Smooth muscle cell (in vitro differentiated cells): ENCODE measurements at regions not wholly inside any gene's neighbourhood (a gene's known extent, or its start where the extent isn't known, plus 50 kb on each side); places are given as distances from the start of the nearest gene placed in this dataset.

ENCODE experiments used
- DNase-seq: peaks from one replicate; lab custom pipeline; 2025; ENCODE audit not compliant: unreplicated experiment; lab: John Stamatoyannopoulos, UW
- H2AFZ ChIP-seq: fragments of 200-600 bp; sonication (generic); 2 replicates; pipeline ENCODE4 v1.6.0; 2016; ENCODE audit warnings: antibody characterized with exemption, low read depth, mild to moderate bottlenecking
- H3F3A ChIP-seq: fragments of 200-600 bp; sonication (generic); 2 replicates; pipeline ENCODE4 v1.6.0; 2017; ENCODE audit warnings: antibody characterized with exemption, low read depth
- H3K27ac ChIP-seq: fragments of 200-600 bp; sonication (generic); 2 replicates; pipeline ENCODE4 v1.5.1; 2016; ENCODE audit warnings: low read depth, mild to moderate bottlenecking
- H3K27me3 ChIP-seq: fragments of 200-600 bp; sonication (generic); 2 replicates; pipeline ENCODE4 v1.6.1; 2016; ENCODE audit warnings: low read depth, mild to moderate bottlenecking
- H3K36me3 ChIP-seq: fragments of 200-600 bp; sonication (generic); 2 replicates; pipeline ENCODE4 v1.5.1; 2016; ENCODE audit warnings: low read depth
- H3K4me1 ChIP-seq: fragments of 200-600 bp; sonication (generic); 2 replicates; pipeline ENCODE4 v1.5.1; 2016; ENCODE audit warnings: low read depth
- H3K4me2 ChIP-seq: fragments of 200-600 bp; sonication (generic); 2 replicates; pipeline ENCODE4 v1.6.0; 2016; ENCODE audit warnings: mild to moderate bottlenecking
- H3K4me3 ChIP-seq: fragments of 200-600 bp; sonication (generic); 2 replicates; pipeline ENCODE4 v1.5.1; 2016; ENCODE audit warnings: mild to moderate bottlenecking
- H3K79me2 ChIP-seq: fragments of 200-600 bp; sonication (generic); 2 replicates; pipeline ENCODE4 v1.6.0; 2016; ENCODE audit warnings: low read depth, mild to moderate bottlenecking
- H3K9ac ChIP-seq: fragments of 200-600 bp; sonication (generic); 2 replicates; pipeline ENCODE4 v1.6.0; 2016; ENCODE audit warnings: low read depth
- H3K9me3 ChIP-seq: fragments of 200-600 bp; sonication (generic); replicated peaks from 2 replicates; pipeline ENCODE4 v1.5.1; 2016; ENCODE audit warnings: low read depth
- H4K20me1 ChIP-seq: fragments of 200-600 bp; sonication (generic); 2 replicates; pipeline ENCODE4 v1.6.0; 2016; ENCODE audit warnings: low read depth
- WGBS: methylation state at CpG from one replicate; pipeline ENCODE4 v1.1.7; 2016; ENCODE audit warnings: low lambda C conversion rate; 5-methylcytosine and 5-hydroxymethylcytosine counted together
- TF ChIP-seq, protein P1 (sequence below): fragments of 200-600 bp; sonication (generic); IDR thresholded peaks from 2 replicates; pipeline ENCODE4 v1.5.1; 2017; ENCODE audit warnings: borderline replicate concordance, mild to moderate bottlenecking, antibody characterized with exemption; ENCODE audit not compliant: insufficient read depth, poor library complexity, severe bottlenecking

- Histone ChIP-seq H3K27me3 (no peaks in the 10 kb centered on the region), H3K9me3 (no peaks in the 10 kb centered on the region), H3K4me2 (peak overlapping the region; percentile 54), H4K20me1 (no peaks in the 10 kb centered on the region), H3K4me3 (no peak overlapping the region), H3K79me2 (no peaks in the 10 kb centered on the region), H3K9ac (no peak overlapping the region), H3K36me3 (no peaks in the 10 kb centered on the region), H3K27ac (peak overlapping the region; percentile 52), H3F3A (no peaks in the 10 kb centered on the region), H2AFZ (peak overlapping the region; percentile 47), H3K4me1 (peaks cover 13% of the 10 kb centered on the region)
- DNase-seq, result no peak
- TF ChIP-seq, protein P1, sequence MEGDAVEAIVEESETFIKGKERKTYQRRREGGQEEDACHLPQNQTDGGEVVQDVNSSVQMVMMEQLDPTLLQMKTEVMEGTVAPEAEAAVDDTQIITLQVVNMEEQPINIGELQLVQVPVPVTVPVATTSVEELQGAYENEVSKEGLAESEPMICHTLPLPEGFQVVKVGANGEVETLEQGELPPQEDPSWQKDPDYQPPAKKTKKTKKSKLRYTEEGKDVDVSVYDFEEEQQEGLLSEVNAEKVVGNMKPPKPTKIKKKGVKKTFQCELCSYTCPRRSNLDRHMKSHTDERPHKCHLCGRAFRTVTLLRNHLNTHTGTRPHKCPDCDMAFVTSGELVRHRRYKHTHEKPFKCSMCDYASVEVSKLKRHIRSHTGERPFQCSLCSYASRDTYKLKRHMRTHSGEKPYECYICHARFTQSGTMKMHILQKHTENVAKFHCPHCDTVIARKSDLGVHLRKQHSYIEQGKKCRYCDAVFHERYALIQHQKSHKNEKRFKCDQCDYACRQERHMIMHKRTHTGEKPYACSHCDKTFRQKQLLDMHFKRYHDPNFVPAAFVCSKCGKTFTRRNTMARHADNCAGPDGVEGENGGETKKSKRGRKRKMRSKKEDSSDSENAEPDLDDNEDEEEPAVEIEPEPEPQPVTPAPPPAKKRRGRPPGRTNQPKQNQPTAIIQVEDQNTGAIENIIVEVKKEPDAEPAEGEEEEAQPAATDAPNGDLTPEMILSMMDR, result no peak
- WGBS, result 50% methylated on average over 1 of the region's 1 CpG
Measured at GRCh38 chr6:121925024-121925423, 474.4 kb upstream of the HSF2 start.

GRCh38 chr6:121925534-121926255 is 473.8 kb upstream of the HSF2 start:
- TF ChIP-seq, protein P1, result no peak
- Histone ChIP-seq H3F3A (no peaks in the 10 kb centered on the region), H3K27ac (peak overlapping the region; percentile 52), H3K79me2 (no peaks in the 10 kb centered on the region), H3K4me3 (no peak overlapping the region), H3K27me3 (no peaks in the 10 kb centered on the region), H4K20me1 (no peaks in the 10 kb centered on the region), H3K9ac (no peak overlapping the region), H3K4me2 (peak overlapping the region; percentile 54), H3K9me3 (no peaks in the 10 kb centered on the region), H3K4me1 (peaks cover 13% of the 10 kb centered on the region), H3K36me3 (no peaks in the 10 kb centered on the region), H2AFZ (peak overlapping the region; percentile 47)
- no peak for DNase-seq
- 30% methylated on average over 3 of the region's 3 CpGs for WGBS

- Histone ChIP-seq H3K36me3 (no peaks in the 10 kb centered on the region), H3K27me3 (no peaks in the 10 kb centered on the region), H4K20me1 (no peaks in the 10 kb centered on the region), H2AFZ (no peak overlapping the region), H3K27ac (no peak overlapping the region), H3F3A (peaks cover 13% of the 10 kb centered on the region), H3K4me2 (no peak overlapping the region), H3K79me2 (no peaks in the 10 kb centered on the region), H3K4me1 (peaks cover 45% of the 10 kb centered on the region), H3K4me3 (no peak overlapping the region), H3K9ac (no peak overlapping the region), H3K9me3 (no peaks in the 10 kb centered on the region)
- TF ChIP-seq, protein P1, result no peak
- WGBS, result 93% methylated on average over 1 of the region's 1 CpG
- DNase-seq, result no peak
Measured at GRCh38 chr6:121929301-121929700, 470.2 kb upstream of the HSF2 start.
